Activated naive CD8-positive, alpha-beta T cell treated with anti-CD3 and anti-CD28 coated beads, Interleukin-2, amount 10 ng/mL, durations not matched to agents 7 days and 5 days (primary cell): ENCODE measurements at regions not wholly inside any gene's neighbourhood (a gene's known extent, or its start where the extent isn't known, plus 50 kb on each side); places are given as distances from the start of the nearest gene placed in this dataset.
"Not testable (repeated sequence)": the region's sequence is repeated elsewhere in the genome, so short reads cannot be mapped to it uniquely, and the experiment has no call there.

ENCODE experiments used
- ATAC-seq: fragments of 150-1000 bp; cut with Tn5 transposase; one replicate; pipeline ENCODE4 v1.10.0; 2021; ENCODE audit warnings: low read depth, moderate library complexity
- POLR2A ChIA-PET: fragments of 350-600 bp; sonication (Branson Sonifier 250); formaldehyde crosslinking; loops from one replicate; lab custom pipeline; 2021; ENCODE audit warnings: antibody characterized with exemption; lab: Charles Lee
- DNase-seq: peaks from one replicate; pipeline ENCODE4 v3.0.0; 2021
- H3K27ac Mint-ChIP-seq: one replicate; pipeline ENCODE4 v1.8.0; 2022; ENCODE audit warnings: mild to moderate bottlenecking, mixed read lengths
- H3K27me3 Mint-ChIP-seq: one replicate; pipeline ENCODE4 v1.8.0; 2022; ENCODE audit warnings: mild to moderate bottlenecking, moderate library complexity, mixed read lengths
- H3K36me3 Mint-ChIP-seq: one replicate; pipeline ENCODE4 v1.8.0; 2021; ENCODE audit warnings: mild to moderate bottlenecking, mixed read lengths
- H3K4me1 Mint-ChIP-seq: one replicate; pipeline ENCODE4 v1.8.0; 2021; ENCODE audit warnings: mixed read lengths
- H3K4me3 Mint-ChIP-seq: one replicate; pipeline ENCODE4 v1.8.0; 2022; ENCODE audit warnings: mild to moderate bottlenecking, moderate library complexity, mixed read lengths
- H3K9me3 Mint-ChIP-seq: one replicate; pipeline ENCODE4 v1.8.0; 2021; ENCODE audit warnings: mixed read lengths

DNA sequence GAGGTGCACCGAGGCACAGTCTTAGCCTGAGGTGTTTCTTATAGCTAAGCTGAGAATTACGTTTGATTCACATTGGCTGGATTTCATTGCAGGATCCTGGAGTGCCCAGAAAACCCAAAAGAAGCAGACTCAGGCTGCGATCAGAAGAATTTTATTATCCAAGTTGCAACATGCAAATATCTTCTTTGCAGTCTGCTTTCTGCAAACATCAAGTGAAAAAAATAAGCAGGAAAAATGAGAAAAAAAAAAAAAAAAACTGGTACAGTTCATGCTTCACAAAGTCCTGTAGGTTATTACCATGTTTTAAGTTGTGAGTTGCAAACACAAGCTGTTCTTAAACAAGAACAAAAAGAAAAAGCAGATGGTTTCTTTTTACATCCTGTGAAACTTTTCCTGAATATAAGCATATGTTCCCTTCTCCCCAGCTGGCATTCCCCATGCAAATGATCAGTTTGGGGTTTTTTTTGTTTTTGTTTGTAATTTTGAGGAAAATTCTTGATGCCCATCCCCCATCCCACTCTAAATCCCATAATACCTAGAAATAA is 349.0 kb downstream of the CBLN4 start:
- POLR2A ChIA-PET = no interaction called here
- Mint-ChIP-seq H3K36me3 (no peaks in the 10 kb centered on the region), H3K27me3 (no peaks in the 10 kb centered on the region), H3K9me3 (peaks cover 6% of the 10 kb centered on the region), H3K4me1 (no peaks in the 10 kb centered on the region), H3K4me3 (no peak overlapping the region), H3K27ac (no peak overlapping the region)
- ATAC-seq (no peak), DNase-seq (no peak)

DNA sequence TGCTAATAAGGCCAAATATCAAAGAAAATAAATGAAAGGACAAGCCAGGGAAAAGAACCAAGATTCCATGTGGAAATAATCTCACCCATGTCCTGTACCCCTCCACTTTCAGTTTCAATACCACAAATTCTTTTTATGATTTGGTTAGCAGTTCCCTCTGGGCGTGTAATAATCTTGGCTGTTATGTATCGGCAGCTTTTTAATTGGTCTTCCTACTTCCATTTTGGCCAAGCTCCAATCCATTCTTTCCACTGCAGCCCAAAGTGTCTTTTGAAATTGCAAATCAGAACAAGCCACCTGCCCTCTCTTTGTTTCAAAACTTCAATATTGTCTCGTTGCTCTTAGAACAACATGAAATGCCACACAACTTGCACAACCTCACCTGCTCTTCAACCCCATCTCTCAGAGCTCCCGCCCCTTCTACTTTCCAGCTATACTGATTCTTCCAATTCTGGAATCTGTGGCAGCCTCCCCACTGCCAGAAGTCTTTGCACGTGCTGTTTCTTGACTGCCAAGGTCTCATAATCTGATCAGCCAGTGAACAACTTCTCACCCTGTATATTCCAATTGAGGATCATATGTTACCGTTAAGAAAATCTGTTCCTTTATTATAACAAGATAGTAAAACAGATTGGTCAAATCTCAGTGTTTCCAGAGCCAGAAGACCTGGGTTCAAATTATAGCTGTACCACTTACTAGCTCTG is 354.5 kb downstream of the CBLN4 start:
- Mint-ChIP-seq H3K36me3 (no peaks in the 10 kb centered on the region), H3K27me3 (no peaks in the 10 kb centered on the region), H3K4me1 (no peaks in the 10 kb centered on the region), H3K9me3 (peaks cover 3% of the 10 kb centered on the region), H3K27ac (no peak overlapping the region), H3K4me3 (no peak overlapping the region)
- DNase-seq = no peak
- ATAC-seq = no peak
- POLR2A ChIA-PET = no interaction called here

DNA sequence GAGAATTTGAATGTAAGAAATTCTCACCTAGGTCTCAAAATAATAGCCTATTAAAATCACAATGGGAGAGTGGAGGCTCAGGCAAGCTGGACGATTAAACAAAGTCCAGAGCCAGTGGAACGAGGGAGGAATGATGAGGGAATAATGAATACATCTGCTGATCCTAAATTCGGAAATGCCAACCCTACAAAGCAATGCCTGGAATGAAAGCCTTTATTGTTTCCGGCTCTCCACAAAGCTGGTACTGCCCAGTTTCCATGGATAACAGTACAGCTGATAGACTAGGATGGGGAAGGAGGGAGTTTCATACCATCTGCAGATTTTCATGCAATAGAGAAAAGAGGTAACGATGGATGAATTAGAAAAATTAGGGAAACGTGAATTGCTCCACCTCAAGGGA is 356.1 kb downstream of the CBLN4 start:
- no peaks in the 10 kb centered on the region for H3K4me1 Mint-ChIP-seq
- H3K4me3 Mint-ChIP-seq = no peak overlapping the region
- no peak for ATAC-seq
- H3K27me3 Mint-ChIP-seq = no peaks in the 10 kb centered on the region
- POLR2A ChIA-PET = no interaction called here
- no peak overlapping the region for H3K27ac Mint-ChIP-seq
- no peaks in the 10 kb centered on the region for H3K36me3 Mint-ChIP-seq
- DNase-seq = no peak
- peaks cover 3% of the 10 kb centered on the region for H3K9me3 Mint-ChIP-seq

DNA sequence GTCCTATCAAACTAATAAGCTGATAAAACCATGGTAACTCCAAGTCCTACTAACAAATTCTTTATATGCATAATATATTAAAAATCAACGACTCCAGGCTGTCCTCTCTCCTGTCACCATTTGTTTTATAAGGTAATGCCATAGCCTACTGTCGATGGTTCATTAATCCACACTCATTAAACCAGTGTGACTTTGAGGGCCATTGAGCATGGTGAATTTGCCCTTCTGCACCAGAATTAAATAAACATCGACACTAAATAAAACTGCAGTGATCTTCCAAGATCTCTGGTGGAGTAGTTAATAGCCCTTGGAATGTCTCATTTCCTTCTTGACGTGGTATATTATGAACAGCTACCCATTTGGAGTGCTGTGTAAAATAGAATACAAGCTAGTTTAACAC is 358.5 kb downstream of the CBLN4 start:
- Mint-ChIP-seq H3K36me3 (no peaks in the 10 kb centered on the region), H3K9me3 (peaks cover 4% of the 10 kb centered on the region), H3K27ac (no peak overlapping the region), H3K4me3 (no peak overlapping the region), H3K4me1 (no peaks in the 10 kb centered on the region), H3K27me3 (no peaks in the 10 kb centered on the region)
- POLR2A ChIA-PET = no interaction called here
- ATAC-seq (no peak), DNase-seq (no peak)

DNA sequence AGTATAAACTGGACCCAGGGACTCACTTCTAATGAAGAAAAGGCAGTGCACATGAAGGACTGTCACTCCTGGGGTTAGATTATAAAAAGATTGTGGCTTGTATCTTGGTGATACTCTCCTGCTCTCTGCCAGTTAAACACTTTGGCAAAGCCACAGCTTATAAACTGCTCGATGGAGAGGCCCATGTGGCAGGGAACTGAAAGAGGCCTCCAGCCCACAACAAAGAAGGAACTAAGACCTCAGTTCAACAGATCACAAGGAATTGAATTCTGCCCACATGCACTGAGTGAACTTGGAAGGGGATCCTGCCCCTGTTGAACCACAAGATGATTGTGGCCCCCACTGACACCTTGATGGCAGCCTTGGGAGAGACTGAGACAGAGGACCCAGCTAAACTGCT is 363.8 kb downstream of the CBLN4 start:
- Mint-ChIP-seq H3K4me1 (no peaks in the 10 kb centered on the region), H3K9me3 (peaks cover 4% of the 10 kb centered on the region), H3K27ac (no peak overlapping the region), H3K36me3 (no peaks in the 10 kb centered on the region), H3K4me3 (no peak overlapping the region), H3K27me3 (no peaks in the 10 kb centered on the region)
- DNase-seq = no peak
- no peak for ATAC-seq
- POLR2A ChIA-PET = no interaction called here

DNA sequence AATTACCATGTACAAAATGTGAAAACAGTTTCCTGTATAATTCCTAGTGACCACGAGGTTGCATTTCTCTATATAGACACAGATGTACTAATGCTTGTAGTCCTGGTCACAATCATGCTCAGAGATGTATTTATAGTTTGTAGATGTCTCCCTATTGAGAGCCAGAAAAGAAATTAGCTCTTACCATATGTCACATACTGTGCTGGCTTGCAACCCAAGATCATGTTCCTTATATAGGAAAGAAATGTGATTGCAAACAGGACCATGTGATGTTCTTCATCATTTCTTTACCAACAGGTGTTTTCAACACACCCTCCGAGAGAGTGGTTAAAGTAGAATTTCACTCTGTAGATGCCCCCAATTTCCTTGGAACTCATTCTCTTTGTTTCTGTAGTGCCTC is 369.4 kb downstream of the CBLN4 start:
- POLR2A ChIA-PET = no interaction called here
- H3K4me3 Mint-ChIP-seq = no peak overlapping the region
- H3K27ac Mint-ChIP-seq = no peak overlapping the region
- no peaks in the 10 kb centered on the region for H3K36me3 Mint-ChIP-seq
- no peaks in the 10 kb centered on the region for H3K27me3 Mint-ChIP-seq
- ATAC-seq (no peak), DNase-seq (no peak)
- H3K4me1 Mint-ChIP-seq = no peaks in the 10 kb centered on the region
- H3K9me3 Mint-ChIP-seq = peaks cover 2% of the 10 kb centered on the region

DNA sequence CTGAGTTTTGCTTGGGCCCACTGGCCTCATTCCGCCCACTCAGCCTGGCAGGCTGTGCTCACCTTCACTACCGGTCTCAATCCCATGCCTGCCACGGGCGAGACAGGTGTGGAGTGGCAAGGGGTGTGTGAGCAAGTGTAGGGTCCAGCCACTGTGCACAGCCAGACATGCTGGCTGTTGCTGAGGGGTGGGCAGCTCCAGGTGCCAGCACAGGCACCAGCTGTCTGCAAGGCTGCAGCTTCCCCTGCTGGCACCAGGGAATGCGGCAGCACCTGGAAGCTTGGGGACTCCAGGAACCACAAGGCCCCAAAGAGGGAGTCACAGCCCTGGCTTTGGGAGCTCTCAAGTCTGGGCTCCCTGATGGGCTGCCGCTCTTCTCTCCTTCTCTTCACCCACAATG is 372.7 kb downstream of the CBLN4 start:
- no peaks in the 10 kb centered on the region for H3K36me3 Mint-ChIP-seq

DNA sequence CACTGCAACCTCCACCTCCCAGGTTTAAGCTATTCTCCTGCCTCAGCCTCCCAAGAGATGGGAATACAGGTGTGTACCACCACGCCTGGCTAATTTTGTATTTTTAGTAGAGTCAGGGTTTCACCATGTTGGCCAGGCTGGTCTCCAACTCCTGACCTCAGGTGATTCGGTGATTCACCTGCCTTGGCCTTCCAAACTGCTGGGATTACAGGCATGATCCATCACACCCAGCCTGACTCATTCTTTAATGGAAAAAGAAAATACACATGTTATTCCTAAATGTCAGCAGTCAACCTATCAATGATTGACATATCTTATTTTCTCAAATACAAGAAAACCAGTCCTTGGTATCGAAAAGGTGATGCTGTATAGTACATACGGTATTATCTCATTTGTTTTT is 376.2 kb downstream of the CBLN4 start:
- H3K36me3 Mint-ChIP-seq, H3K4me1 Mint-ChIP-seq, H3K27ac Mint-ChIP-seq, ATAC-seq, H3K9me3 Mint-ChIP-seq, H3K27me3 Mint-ChIP-seq, H3K4me3 Mint-ChIP-seq, DNase-seq, POLR2A ChIA-PET: not testable (repeated sequence)

More for the DNA sequence above, 372.7 kb downstream of the CBLN4 start:
- Mint-ChIP-seq H3K4me3 (no peak overlapping the region), H3K9me3 (peaks cover 4% of the 10 kb centered on the region), H3K27ac (no peak overlapping the region), H3K4me1 (no peaks in the 10 kb centered on the region), H3K27me3 (no peaks in the 10 kb centered on the region)
- POLR2A ChIA-PET = no interaction called here
- no peak for DNase-seq
- ATAC-seq = no peak

DNA sequence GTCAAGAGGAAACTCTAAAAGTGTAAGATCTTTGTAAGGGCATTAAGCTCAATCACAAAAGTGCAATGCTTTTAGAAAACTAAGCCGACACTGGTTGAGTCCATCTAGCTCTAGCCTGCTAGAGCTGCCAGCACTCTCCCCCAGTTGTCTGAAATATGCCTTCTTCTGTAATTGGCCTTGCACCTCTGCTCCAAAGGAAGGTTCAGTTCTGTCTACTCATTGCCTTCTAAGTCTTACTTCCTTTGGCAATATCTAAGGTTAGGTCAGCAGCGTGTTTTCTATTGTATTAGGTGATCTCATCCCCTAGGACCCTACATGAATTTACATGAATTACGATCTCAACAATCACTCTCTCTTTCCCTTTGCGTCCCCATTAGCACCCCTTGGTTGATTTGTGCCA is 378.6 kb downstream of the CBLN4 start:
- Mint-ChIP-seq H3K27ac (no peak overlapping the region), H3K4me1 (no peaks in the 10 kb centered on the region), H3K9me3 (peaks cover 3% of the 10 kb centered on the region), H3K27me3 (no peaks in the 10 kb centered on the region), H3K36me3 (no peaks in the 10 kb centered on the region), H3K4me3 (no peak overlapping the region)
- POLR2A ChIA-PET = no interaction called here
- ATAC-seq (no peak), DNase-seq (no peak)

DNA sequence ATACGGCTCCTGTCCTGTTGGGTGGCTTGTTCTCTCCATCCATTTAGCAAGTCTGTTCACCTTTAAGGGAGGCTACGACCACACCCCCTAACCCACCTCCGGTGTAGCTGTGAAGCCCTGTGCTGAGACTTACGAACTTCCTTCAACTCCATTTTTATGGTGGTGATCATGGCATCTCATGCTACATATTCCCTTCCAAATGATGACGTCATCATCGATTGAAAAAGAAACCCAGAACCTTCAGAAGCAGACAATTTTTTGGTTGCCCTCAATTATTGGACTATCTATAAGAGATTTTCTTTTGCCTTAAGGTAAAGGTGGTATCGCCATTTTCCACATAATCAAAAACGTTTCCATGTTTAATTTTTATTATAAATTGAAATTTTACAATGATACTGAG is 389.0 kb downstream of the CBLN4 start:
- DNase-seq (no peak), ATAC-seq (no peak)
- peaks cover 8% of the 10 kb centered on the region for H3K9me3 Mint-ChIP-seq
- POLR2A ChIA-PET = no interaction called here
- no peaks in the 10 kb centered on the region for H3K27me3 Mint-ChIP-seq
- H3K4me3 Mint-ChIP-seq = no peak overlapping the region
- H3K36me3 Mint-ChIP-seq = no peaks in the 10 kb centered on the region
- H3K4me1 Mint-ChIP-seq = no peaks in the 10 kb centered on the region
- no peak overlapping the region for H3K27ac Mint-ChIP-seq

DNA sequence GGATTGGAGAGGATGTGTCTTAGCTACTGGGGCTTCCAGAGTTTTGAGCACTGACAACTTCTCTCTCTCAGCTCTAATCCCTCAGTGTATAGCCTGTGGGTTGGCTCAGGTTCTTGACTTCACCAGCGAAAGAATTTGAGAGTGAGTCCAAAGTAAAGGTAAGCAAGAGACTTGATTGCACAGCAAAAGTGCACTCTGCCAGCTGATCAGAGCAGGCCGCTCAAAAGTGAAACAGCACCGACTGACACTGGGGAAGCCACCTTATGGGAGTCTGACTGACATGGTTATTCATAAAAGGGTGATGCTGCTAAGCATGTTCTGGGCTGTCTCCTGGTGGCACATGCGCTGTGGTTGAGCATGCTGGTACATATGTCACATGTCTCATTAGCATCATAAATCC is 389.5 kb downstream of the CBLN4 start:
- ATAC-seq = no peak
- no peaks in the 10 kb centered on the region for H3K36me3 Mint-ChIP-seq
- H3K27me3 Mint-ChIP-seq = no peaks in the 10 kb centered on the region
- no peak for DNase-seq
- no peaks in the 10 kb centered on the region for H3K4me1 Mint-ChIP-seq
- POLR2A ChIA-PET = no interaction called here
- no peak overlapping the region for H3K4me3 Mint-ChIP-seq
- peaks cover 8% of the 10 kb centered on the region for H3K9me3 Mint-ChIP-seq
- no peak overlapping the region for H3K27ac Mint-ChIP-seq

DNA sequence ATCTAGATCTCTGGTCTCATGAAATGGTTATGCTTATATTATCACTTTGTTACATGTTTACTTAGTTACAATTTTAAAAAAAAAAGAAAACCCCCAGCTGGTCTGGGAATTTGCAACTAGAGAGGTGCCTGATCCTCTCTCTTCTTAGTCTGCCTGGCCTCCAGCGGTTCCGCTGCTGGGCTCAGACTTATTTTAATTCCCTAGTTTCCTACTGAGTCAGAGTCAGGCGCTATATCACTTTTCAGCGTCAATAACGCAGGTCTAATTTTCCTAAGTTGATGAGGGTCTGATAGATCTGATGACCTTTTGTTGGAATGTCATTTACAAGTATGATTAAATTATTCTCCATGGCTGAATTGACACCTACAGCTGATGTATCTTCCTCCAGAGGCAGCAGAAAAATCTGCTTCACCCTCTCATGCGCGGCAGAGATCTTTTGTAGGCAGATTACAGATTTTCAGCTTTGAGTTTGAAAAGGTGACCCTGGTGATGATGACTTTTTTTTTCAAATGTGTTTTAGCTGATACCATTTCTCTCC is 391.0 kb downstream of the CBLN4 start:
- H3K27ac Mint-ChIP-seq = no peak overlapping the region
- H3K4me3 Mint-ChIP-seq = no peak overlapping the region
- no peaks in the 10 kb centered on the region for H3K36me3 Mint-ChIP-seq
- POLR2A ChIA-PET = no interaction called here
- no peaks in the 10 kb centered on the region for H3K4me1 Mint-ChIP-seq
- H3K27me3 Mint-ChIP-seq = no peaks in the 10 kb centered on the region
- DNase-seq = no peak
- peaks cover 6% of the 10 kb centered on the region for H3K9me3 Mint-ChIP-seq
- ATAC-seq = no peak

DNA sequence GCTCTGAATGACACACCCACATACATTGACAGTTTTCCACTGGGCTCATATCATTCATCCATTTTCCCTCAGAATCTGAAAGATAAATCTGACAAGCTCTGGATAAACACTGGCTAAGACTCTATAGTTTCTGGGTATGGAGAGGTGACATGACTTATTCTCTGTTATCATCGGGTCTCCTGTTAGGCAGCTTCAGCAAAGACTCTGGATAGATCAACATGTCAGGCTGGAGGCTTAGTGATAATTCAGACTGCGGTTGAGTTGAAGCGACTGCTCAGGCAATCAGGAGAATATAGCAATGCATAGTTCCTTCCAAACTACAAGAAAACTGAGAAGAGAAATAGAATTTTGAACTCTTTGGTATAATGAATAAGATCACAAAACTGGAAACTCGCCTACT is 394.6 kb downstream of the CBLN4 start:
- ATAC-seq (no peak), DNase-seq (no peak)
- no peak overlapping the region for H3K27ac Mint-ChIP-seq
- no peaks in the 10 kb centered on the region for H3K4me1 Mint-ChIP-seq
- H3K4me3 Mint-ChIP-seq = no peak overlapping the region
- H3K9me3 Mint-ChIP-seq = peaks cover 1% of the 10 kb centered on the region
- H3K36me3 Mint-ChIP-seq = no peaks in the 10 kb centered on the region
- POLR2A ChIA-PET = no interaction called here
- no peaks in the 10 kb centered on the region for H3K27me3 Mint-ChIP-seq

DNA sequence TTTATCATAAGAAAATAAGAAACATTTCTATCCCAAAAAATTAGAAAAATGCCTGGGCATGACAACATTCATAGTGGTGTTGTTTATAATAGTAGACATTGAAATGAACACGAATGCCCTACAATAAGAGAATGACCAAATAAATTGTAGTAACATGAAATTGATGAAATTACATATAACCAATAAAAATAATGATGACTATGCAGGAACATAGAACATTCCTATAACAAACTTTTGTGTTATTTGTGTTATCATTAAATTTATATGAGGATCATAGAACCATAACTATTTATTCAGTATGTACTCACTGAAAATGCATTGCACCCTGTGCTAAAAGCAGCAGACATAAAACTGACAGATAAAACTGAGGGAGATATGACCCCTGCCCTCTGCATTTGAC is 399.7 kb downstream of the CBLN4 start:
- POLR2A ChIA-PET = no interaction called here
- ATAC-seq (no peak), DNase-seq (no peak)
- H3K36me3 Mint-ChIP-seq = no peaks in the 10 kb centered on the region
- no peak overlapping the region for H3K4me3 Mint-ChIP-seq
- no peak overlapping the region for H3K27ac Mint-ChIP-seq
- H3K27me3 Mint-ChIP-seq = no peaks in the 10 kb centered on the region
- H3K4me1 Mint-ChIP-seq = no peaks in the 10 kb centered on the region
- H3K9me3 Mint-ChIP-seq = no peaks in the 10 kb centered on the region
